NB4 (cell line): ENCODE measurements at regions not wholly inside any gene's neighbourhood (a gene's known extent, or its start where the extent isn't known, plus 50 kb on each side); places are given as distances from the start of the nearest gene placed in this dataset.

Experiments used
- MAX ChIP-seq: IDR thresholded peaks from 2 replicates; pipeline ENCODE4 v1.6.1; 2011; ENCODE audit warnings: low read depth, low read length
- POLR2A ChIP-seq: IDR thresholded peaks from 2 replicates; pipeline ENCODE4 v1.6.1; 2011; ENCODE audit warnings: mild to moderate bottlenecking; ENCODE audit not compliant: insufficient read length; ENCODE audit errors: extremely low read depth
- TF ChIP-seq, protein P1 (sequence below): IDR thresholded peaks from one replicate; pipeline ENCODE4 v1.5.1; 2012; ENCODE audit warnings: low read depth, low read length

DNA sequence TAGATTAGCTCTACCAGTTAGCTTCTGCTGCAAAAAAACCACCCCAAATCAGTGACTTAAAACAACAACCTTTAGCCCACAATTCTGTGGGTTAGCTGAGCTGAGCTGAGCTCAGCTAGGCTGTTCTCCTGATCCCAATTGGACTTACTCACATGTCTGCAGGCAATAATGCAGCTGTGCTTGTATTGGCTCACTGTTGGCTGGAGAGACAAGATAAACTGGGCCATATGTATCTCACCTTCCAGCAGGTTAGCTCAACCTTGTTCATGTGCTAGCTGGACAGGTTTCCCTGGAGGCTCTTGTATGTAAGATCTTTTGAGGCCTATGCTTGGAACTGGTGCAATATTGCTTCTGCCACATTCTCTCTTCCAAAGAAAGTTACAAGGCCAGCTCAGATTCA is 261.5 kb upstream of the ADGRL3 start:
- TF ChIP-seq, protein P1, sequence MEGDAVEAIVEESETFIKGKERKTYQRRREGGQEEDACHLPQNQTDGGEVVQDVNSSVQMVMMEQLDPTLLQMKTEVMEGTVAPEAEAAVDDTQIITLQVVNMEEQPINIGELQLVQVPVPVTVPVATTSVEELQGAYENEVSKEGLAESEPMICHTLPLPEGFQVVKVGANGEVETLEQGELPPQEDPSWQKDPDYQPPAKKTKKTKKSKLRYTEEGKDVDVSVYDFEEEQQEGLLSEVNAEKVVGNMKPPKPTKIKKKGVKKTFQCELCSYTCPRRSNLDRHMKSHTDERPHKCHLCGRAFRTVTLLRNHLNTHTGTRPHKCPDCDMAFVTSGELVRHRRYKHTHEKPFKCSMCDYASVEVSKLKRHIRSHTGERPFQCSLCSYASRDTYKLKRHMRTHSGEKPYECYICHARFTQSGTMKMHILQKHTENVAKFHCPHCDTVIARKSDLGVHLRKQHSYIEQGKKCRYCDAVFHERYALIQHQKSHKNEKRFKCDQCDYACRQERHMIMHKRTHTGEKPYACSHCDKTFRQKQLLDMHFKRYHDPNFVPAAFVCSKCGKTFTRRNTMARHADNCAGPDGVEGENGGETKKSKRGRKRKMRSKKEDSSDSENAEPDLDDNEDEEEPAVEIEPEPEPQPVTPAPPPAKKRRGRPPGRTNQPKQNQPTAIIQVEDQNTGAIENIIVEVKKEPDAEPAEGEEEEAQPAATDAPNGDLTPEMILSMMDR = no peak
- TF ChIP-seq POLR2A = no peak
- no peak for TF ChIP-seq MAX
